HG03280 (cell line): ENCODE measurements at regions not wholly inside any gene's neighbourhood (a gene's known extent, or its start where the extent isn't known, plus 50 kb on each side); places are given as distances from the start of the nearest gene placed in this dataset.

Experiments
- ATAC-seq: cut with Tn5 transposase; IDR thresholded peaks from one replicate; pipeline ENCODE4 v1.9.1; 2021; ENCODE audit warnings: mild to moderate bottlenecking, moderate library complexity; ENCODE audit not compliant: unreplicated experiment

GRCh38 chrX:39740078-39740477 is 357.7 kb downstream of the BCOR start:
- no peak for ATAC-seq

GRCh38 chrX:39741904-39742303 is 355.9 kb downstream of the BCOR start:
- no peak for ATAC-seq

- ATAC-seq: no peak
These were observed 351.9 kb downstream of the BCOR start for GRCh38 chrX:39745818-39746217.

- no peak for ATAC-seq
These were observed 348.6 kb downstream of the BCOR start for GRCh38 chrX:39749135-39749534.

- ATAC-seq: no peak
These were observed 348.0 kb downstream of the BCOR start for GRCh38 chrX:39749728-39750127.

GRCh38 chrX:39750256-39750790 is 347.4 kb downstream of the BCOR start:
- no peak for ATAC-seq

DNA sequence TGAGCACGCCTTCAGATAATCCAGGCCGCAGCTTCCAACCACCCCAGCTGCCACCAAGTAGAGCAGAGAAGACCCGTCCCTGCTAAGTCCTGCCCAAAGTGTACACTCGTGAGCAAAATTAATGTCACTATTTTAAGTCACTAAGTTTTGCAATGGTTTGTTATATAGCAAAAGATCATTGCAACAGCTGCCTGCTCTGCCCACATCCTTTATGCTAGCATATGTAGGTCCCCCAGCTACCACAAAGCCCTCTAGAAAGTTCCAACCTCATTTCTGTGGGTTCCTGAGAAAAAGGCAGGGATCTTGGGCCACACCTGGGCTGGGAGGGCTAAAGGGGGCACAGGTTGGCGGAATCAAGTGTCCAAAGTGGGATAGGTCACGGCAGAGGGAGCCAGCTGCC is 346.9 kb downstream of the BCOR start:
- ATAC-seq: no peak

- ATAC-seq: no peak
These were observed 344.9 kb downstream of the BCOR start for GRCh38 chrX:39752815-39753214.

DNA sequence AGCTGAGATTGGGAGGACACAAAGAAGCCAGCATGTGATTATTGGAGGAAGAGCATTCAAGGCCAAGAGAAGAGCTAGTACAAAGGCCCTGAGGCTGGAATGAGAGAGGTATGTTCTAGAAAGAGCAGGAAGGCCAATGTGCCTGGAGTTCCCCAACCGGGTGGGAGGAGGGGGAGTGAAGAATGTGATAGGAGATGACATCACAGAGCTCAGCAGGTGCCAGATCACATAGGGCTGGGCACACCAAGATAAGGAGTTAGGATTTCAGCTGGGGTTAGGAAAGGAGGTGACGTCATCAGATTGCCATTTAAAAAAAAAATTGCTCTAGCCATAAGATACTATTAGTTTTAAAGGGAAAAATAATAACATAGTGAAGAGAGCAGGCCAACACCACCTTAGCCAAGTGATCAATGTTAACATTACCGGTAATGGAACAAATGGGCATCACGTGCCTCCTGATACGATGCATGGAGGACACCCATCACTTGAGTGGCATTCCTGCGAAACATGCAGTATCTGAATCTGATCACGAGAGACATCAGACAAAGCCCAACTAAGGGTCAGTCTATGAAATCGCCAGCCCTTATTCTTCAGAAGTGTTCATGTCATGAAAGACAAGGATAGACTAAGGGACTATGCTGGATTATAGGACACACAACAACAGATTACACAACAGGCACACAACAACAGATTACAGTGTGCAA is 344.3 kb downstream of the BCOR start:
- ATAC-seq: no peak

DNA sequence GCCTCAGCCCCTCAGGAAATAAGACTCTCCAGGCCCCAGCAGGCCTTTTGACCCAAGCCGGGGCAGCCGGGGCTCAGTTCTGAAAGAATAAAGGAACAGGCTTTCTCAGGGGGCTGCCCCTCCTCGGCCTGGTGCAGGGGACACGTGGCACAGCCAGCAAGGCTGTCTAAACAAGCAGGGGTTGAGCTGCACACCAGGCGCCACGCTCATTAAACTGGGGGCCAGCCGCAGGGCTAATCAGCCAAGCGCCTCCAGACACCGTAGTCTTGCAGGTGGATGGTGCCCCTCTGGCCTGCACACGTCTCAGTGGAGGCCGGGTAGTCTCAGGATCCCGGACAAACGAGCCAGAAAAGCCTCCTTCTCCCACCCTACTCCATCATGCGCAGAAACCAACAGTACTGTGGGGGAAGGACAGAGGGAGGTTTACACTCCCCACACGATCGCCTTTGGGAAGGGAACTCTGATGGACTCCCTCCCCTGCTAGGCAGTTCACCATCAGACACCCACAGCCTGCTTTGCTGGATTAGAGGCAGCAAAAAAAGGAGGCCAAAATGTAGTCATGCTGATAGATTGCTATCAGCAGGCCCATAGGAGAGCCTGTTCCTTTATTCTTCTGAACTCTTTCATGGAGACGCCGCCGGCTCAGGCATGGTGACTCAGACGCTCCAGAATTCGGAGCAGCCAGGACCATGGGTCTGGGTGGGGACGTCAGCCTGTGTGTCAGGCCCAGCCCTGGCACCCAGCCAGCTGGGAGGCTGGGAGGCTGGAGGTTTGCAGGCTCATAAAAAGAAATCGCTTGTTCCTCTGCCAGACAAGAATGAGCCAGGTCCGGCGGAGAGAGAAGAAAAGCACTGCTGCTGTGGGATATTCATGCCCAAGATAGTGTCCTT is 342.4 kb downstream of the BCOR start:
- no peak for ATAC-seq

DNA sequence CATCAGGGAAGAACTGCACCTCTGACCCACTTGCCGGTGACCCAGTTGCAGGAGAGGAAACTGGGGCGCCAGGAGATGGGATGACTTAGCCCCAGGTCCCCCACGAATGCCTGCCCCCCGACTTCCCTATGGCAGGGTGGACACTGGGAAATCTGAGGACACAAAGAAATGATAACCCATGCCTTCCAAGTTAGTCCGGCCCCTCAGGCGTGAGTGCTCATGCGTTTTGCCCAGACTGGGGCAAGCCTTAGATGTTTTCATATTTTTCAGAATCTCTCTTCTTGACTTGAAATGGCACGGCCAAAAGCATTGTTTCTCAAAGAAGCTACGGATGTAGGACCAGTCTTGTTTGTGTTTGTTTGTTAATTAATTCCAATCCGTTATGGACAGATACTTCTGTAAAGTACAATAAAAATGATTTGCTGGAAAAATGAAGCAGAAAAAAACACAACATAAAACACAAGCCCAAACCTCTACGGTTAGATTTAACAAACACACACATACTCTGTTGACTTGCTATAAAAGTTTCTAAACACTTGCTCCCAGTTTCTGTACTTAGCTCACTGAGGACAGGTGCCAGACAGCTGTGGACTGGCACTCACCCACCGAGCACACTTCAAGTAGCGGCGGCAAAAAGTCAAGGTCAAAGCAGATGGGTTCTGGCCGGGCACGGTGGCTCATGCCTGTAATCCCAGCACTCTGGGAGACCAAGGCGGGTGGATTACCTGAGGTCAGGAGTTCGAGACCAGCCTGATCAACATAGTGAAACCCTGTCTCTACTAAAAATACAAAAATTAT is 341.5 kb downstream of the BCOR start:
- ATAC-seq: no peak

DNA sequence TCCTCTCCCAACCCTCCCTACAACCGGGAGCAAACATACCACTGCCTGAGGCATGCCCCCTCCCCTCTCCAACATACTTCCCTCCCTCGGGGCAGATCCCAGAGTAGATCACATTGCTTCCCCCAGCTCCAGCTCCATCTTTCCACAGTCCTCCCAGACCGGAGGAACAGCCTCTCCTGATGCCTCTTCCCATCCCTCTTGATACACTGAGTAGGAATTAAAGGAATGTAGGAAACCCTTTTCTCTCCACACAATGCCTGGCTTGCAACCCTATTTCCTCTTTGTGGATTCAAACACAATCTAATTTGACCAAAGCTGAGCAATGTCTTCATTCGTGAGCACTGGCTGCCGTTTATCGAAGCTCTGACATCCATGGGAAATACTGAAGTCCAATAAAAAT is 339.8 kb downstream of the BCOR start:
- ATAC-seq: no peak

DNA sequence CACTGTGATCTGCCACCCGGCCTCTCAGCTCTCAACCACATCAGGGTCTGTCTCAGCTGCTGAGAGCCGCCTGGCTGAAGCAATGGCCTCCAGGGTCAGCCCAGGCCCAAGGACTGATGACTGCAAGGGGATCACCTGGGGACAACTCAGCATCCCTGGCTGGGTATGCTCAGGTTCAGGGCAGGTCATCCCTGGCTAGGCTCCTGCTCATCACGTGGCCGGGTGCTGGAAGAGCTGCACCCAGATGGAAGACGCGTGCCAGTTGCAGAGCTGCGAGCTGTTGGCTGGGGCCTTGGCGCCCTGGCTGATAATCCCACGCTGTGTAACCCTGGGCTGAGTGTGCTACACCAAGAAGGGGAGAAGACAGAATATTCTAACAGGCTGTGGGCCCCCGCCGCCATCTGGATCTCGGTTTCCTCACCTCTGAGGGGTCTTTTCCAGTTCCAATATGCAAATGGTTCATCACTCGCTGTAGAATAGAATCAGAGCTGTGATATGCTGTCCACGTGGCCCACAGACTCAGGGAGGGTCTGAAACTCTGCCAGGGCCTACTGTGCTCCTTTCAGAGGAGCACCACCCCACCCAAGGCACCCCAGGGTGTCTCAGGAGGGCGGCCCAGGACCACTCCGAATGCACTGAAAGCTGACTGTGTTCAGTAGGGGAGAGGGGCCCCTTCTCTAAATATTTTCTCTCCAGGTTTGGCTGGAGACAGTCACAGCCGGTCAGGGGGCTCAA is 338.8 kb downstream of the BCOR start:
- no peak for ATAC-seq

DNA sequence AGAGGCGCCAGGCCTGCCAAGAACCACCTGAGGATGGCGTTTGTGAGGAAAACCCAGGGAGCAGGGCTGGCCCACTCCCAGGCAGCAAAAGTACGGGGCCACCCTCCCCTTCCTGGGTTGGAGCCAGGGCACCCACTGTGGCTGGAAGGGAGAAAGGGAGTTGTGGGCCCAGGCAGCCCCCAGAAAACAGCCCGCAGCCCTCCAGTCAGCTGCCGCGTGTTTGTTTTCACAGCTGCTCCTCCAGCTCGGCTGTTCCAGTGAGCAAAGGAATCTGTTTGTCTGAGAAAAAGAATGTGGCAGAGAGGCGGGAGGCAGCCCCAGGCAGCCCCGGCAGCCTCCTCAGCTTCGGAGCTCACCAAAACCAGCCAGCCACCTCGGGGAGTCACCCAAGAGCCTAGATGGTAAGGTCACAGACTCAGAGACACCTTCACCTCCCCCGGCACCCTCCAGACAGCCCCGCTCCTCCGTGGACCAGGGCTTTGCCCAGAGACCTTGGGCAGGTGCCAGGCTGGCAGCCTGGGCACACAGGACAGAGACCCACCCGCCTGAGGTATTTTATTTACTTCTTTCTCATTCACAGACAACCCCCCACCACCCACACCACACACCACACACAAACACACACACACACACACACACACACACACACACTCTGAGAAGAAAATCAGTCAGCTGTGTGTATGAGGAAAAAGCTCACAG is 338.1 kb downstream of the BCOR start:
- ATAC-seq: no peak

- no peak for ATAC-seq
These were observed 336.8 kb downstream of the BCOR start for GRCh38 chrX:39760930-39761329.

DNA sequence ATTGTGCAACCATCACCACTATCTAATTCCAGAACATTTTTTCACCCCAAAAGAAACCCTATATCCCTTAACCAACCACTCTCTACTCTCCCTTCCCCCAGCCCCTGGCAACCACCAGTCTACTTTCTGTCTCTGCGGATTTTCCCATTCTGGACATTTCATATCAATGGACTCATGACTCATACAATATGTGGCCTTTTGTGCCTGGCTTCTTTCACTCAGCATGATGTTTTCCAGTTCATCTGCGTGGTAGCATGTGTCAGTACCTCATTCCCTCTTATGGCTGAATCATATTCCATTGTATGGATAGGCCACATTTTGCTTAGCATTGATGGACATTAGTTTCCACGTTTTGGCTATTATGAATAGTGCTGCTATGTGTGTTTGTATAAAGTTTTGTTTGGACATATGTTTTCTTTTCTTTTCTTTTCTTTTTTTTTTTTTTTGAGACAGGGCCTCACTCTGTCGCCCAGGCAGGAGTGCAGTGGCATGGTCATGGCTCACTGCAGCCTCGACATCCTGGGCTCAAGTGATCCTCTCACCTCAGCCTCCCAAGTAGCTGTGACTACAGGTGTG is 335.4 kb downstream of the BCOR start:
- ATAC-seq: no peak

DNA sequence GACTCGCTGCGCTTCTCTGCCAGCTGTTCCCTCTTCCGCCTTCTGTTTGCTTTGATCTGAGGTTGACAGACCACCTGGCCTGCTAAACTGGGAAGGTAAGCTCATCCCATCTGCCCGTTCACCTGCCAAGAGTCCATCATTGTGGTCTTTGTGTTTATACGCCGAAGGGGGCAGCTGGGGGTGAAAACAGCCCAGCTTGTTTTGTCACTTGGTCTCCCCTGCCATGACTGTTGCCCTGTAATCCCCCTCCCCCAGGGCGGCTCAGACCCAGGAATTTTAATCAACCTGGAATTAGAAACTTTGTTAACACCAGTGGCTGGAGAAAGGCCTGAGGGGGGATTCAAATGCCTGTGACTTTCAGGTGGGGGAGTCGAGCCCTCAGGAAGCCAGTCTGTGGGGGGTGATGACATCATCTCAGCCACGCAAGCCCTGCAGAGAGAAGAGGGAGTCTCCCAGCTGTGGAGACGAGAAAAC is 333.3 kb downstream of the BCOR start:
- no peak for ATAC-seq

- no peak for ATAC-seq
These were observed 332.4 kb downstream of the BCOR start for GRCh38 chrX:39765327-39765726.

GRCh38 chrX:39766085-39766726 is 331.6 kb downstream of the BCOR start:
- ATAC-seq: no peak
